ENCODE measurements at regions not wholly inside any gene's neighbourhood (a gene's known extent, or its start where the extent isn't known, plus 50 kb on each side); places are given as distances from the start of the nearest gene placed in this dataset.

- TF ChIP-seq POLR2AphosphoS5 (IDR thresholded peaks at IDR 0.05), result no peak
- TF ChIP-seq POLR2A (IDR thresholded peaks at IDR 0.05), result no peak
Measured at GRCh38 chr1:170385750-170386149, 146.2 kb upstream of the GORAB start.

Data from gastroesophageal sphincter (tissue), 2 donors.